ENCODE measurements at regions not wholly inside any gene's neighbourhood (a gene's known extent, or its start where the extent isn't known, plus 50 kb on each side); places are given as distances from the start of the nearest gene placed in this dataset.

GRCh38 chr3:59540241-59540640 lies 490.4 kb upstream of the CFAP20DC start:
- no peak for DNase-seq

GRCh38 chr3:59538753-59539432 lies 489.1 kb upstream of the CFAP20DC start:
- DNase-seq, result no peak

- no peak for DNase-seq
These were observed 486.0 kb upstream of the CFAP20DC start for GRCh38 chr3:59535791-59536221.

GRCh38 chr3:59531994-59532393 lies 482.2 kb upstream of the CFAP20DC start:
- DNase-seq, result no peak

GRCh38 chr3:59531066-59531745 lies 481.4 kb upstream of the CFAP20DC start:
- no peak for DNase-seq

GRCh38 chr3:59528251-59528650 lies 478.4 kb upstream of the CFAP20DC start:
- no peak for DNase-seq

- no peak for DNase-seq
These were observed 477.7 kb upstream of the CFAP20DC start for GRCh38 chr3:59527493-59527892.

- no peak for DNase-seq
These were observed 477.2 kb upstream of the CFAP20DC start for GRCh38 chr3:59526999-59527398.

- DNase-seq, result no peak
These were observed 472.7 kb upstream of the CFAP20DC start for GRCh38 chr3:59522550-59522949.

- DNase-seq, result no peak
These were observed 469.3 kb upstream of the CFAP20DC start for GRCh38 chr3:59519094-59519493.

GRCh38 chr3:59518283-59519055 lies 468.6 kb upstream of the CFAP20DC start:
- DNase-seq, result no peak

- no peak for DNase-seq
These were observed 467.6 kb upstream of the CFAP20DC start for GRCh38 chr3:59517388-59517787.

GRCh38 chr3:59515966-59516365 lies 466.1 kb upstream of the CFAP20DC start:
- DNase-seq, result no peak

- DNase-seq, result no peak
These were observed 465.1 kb upstream of the CFAP20DC start for GRCh38 chr3:59514865-59515482.

- no peak for DNase-seq
These were observed 463.7 kb upstream of the CFAP20DC start for GRCh38 chr3:59513570-59513969.

GRCh38 chr3:59512066-59512465 lies 462.2 kb upstream of the CFAP20DC start:
- DNase-seq, result no peak

GRCh38 chr3:59510576-59510975 lies 460.8 kb upstream of the CFAP20DC start:
- no peak for DNase-seq

- no peak for DNase-seq
These were observed 458.4 kb upstream of the CFAP20DC start for GRCh38 chr3:59508273-59508672.

- DNase-seq, result no peak
These were observed 456.4 kb upstream of the CFAP20DC start for GRCh38 chr3:59506191-59506590.

- no peak for DNase-seq
These were observed 453.6 kb upstream of the CFAP20DC start for GRCh38 chr3:59503441-59503840.

- no peak for DNase-seq
These were observed 453.0 kb upstream of the CFAP20DC start for GRCh38 chr3:59502806-59503205.

- no peak for DNase-seq
These were observed 450.1 kb upstream of the CFAP20DC start for GRCh38 chr3:59499954-59500353.

GRCh38 chr3:59499000-59499399 lies 449.2 kb upstream of the CFAP20DC start:
- DNase-seq, result no peak
